ENCODE measurements at regions not wholly inside any gene's neighbourhood (a gene's known extent, or its start where the extent isn't known, plus 50 kb on each side); places are given as distances from the start of the nearest gene placed in this dataset.

DNA sequence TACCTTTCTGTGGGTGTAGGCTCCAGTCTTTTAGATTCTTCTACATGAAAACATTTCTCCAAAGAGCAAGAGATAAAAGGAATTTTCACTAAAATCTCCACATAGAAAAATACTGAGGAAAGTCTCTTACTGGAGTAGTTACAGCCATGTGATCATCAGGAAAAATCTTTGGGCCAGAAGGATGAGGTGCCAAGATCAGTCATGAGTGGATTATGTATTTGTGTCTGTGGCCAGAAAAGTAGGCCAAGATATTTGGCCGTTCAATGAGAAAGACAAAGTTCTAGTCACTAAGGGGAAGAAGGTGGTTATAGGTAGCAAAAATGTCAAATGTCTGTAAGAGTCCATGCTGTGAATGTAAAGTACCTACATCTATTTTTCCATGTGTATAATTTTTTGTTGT is 339.3 kb downstream of the NSUN3 start:
- H3K27ac Mint-ChIP-seq = no peak overlapping the region
- H3K36me3 Mint-ChIP-seq = no peaks in the 10 kb centered on the region
- peaks cover 5% of the 10 kb centered on the region; the same call in 1 of the 2 replicates for H3K4me1 Mint-ChIP-seq
- no peaks in the 10 kb centered on the region for H3K27me3 Mint-ChIP-seq (ENCODE audit: low read depth)
- ATAC-seq (no peak), DNase-seq (ENCODE audit: low spot score) (no peak)
- no peaks in the 10 kb centered on the region for H3K9me3 Mint-ChIP-seq
- TF ChIP-seq ZNF138 (CRISPR knock-in tag; conservative IDR thresholded peaks at IDR 0.05) = no peak
- no peak for TF ChIP-seq FOXJ3 (CRISPR knock-in tag; IDR thresholded peaks at IDR 0.05; ENCODE audit: borderline replicate concordance)
- TF ChIP-seq, protein P1, sequence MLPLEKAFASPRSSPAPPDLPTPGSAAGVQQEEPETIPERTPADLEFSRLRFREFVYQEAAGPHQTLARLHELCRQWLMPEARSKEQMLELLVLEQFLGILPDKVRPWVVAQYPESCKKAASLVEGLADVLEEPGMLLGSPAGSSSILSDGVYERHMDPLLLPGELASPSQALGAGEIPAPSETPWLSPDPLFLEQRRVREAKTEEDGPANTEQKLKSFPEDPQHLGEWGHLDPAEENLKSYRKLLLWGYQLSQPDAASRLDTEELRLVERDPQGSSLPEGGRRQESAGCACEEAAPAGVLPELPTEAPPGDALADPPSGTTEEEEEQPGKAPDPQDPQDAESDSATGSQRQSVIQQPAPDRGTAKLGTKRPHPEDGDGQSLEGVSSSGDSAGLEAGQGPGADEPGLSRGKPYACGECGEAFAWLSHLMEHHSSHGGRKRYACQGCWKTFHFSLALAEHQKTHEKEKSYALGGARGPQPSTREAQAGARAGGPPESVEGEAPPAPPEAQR (CRISPR knock-in tag; IDR thresholded peaks at IDR 0.05) = no peak
- ChIA-PET POLR2A (no interaction called here), CTCF (no interaction called here)
- H3K4me3 Mint-ChIP-seq = no peak overlapping the region

DNA sequence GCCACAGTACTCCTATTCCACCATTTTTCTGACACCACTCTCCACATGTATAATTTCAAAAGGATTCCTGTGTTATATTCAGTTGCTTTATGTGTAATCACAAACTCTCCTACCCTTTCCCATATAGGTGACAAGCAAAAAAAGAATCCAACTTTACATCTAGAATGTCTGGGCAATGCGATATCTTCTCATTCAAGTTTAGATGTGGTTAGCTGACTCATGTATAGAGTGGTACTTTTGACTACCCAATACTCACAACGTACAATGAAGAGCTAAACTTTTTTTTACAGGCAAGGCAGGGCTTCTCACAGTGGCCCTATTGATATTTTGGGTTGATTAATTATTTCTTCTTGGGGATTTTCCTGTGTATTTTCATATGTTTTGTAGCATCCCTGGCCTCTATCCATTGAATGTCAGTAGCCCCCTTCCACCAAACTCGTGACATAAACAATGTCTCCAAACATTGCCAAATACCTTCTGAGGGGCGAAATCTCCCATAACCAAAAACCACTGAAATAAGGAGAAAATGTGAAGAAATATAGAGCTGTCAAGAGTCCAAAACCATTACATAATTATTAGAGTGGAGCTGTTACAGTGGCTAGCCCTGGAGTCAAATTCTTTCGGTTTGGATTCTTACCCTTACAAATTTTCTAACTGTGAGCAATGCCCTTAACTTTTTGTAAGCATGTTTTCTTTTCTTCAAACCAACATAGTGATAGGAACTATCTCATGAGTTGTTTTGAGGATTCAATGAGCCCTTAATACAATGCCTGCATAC is 342.6 kb downstream of the NSUN3 start:
- no peak for TF ChIP-seq KAT7 (CRISPR knock-in tag; IDR thresholded peaks at IDR 0.05; ENCODE audit: borderline replicate concordance)
- TF ChIP-seq ZNF671 (CRISPR knock-in tag; IDR thresholded peaks at IDR 0.05) = no peak
- TF ChIP-seq, protein P2, sequence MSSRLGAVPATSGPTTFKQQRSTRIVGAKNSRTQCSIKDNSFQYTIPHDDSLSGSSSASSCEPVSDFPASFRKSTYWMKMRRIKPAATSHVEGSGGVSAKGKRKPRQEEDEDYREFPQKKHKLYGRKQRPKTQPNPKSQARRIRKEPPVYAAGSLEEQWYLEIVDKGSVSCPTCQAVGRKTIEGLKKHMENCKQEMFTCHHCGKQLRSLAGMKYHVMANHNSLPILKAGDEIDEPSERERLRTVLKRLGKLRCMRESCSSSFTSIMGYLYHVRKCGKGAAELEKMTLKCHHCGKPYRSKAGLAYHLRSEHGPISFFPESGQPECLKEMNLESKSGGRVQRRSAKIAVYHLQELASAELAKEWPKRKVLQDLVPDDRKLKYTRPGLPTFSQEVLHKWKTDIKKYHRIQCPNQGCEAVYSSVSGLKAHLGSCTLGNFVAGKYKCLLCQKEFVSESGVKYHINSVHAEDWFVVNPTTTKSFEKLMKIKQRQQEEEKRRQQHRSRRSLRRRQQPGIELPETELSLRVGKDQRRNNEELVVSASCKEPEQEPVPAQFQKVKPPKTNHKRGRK (CRISPR knock-in tag; IDR thresholded peaks at IDR 0.05; ENCODE audit: borderline replicate concordance) = no peak
- TF ChIP-seq TP53 (CRISPR knock-in tag; IDR thresholded peaks at IDR 0.05) = no peak
- TF ChIP-seq, protein P3, sequence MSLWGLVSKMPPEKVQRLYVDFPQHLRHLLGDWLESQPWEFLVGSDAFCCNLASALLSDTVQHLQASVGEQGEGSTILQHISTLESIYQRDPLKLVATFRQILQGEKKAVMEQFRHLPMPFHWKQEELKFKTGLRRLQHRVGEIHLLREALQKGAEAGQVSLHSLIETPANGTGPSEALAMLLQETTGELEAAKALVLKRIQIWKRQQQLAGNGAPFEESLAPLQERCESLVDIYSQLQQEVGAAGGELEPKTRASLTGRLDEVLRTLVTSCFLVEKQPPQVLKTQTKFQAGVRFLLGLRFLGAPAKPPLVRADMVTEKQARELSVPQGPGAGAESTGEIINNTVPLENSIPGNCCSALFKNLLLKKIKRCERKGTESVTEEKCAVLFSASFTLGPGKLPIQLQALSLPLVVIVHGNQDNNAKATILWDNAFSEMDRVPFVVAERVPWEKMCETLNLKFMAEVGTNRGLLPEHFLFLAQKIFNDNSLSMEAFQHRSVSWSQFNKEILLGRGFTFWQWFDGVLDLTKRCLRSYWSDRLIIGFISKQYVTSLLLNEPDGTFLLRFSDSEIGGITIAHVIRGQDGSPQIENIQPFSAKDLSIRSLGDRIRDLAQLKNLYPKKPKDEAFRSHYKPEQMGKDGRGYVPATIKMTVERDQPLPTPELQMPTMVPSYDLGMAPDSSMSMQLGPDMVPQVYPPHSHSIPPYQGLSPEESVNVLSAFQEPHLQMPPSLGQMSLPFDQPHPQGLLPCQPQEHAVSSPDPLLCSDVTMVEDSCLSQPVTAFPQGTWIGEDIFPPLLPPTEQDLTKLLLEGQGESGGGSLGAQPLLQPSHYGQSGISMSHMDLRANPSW (CRISPR knock-in tag; conservative IDR thresholded peaks at IDR 0.05; ENCODE audit: low read depth) = no peak
- no peak for TF ChIP-seq ELF4 (CRISPR knock-in tag; IDR thresholded peaks at IDR 0.05; ENCODE audit: low read depth)
- TF ChIP-seq RORB (CRISPR knock-in tag; IDR thresholded peaks at IDR 0.05) = no peak
- no peak for TF ChIP-seq ESRRA (CRISPR knock-in tag; IDR thresholded peaks at IDR 0.05; ENCODE audit: borderline replicate concordance)
- no peak for TF ChIP-seq ZNF317 (CRISPR knock-in tag; IDR thresholded peaks at IDR 0.05; ENCODE audit: borderline replicate concordance, low read depth)
- TF ChIP-seq, protein P4, sequence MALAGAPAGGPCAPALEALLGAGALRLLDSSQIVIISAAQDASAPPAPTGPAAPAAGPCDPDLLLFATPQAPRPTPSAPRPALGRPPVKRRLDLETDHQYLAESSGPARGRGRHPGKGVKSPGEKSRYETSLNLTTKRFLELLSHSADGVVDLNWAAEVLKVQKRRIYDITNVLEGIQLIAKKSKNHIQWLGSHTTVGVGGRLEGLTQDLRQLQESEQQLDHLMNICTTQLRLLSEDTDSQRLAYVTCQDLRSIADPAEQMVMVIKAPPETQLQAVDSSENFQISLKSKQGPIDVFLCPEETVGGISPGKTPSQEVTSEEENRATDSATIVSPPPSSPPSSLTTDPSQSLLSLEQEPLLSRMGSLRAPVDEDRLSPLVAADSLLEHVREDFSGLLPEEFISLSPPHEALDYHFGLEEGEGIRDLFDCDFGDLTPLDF (CRISPR knock-in tag; IDR thresholded peaks at IDR 0.05) = no peak
- TF ChIP-seq PRRX2 (CRISPR knock-in tag; IDR thresholded peaks at IDR 0.05) = no peak
- no peak for TF ChIP-seq SOX15 (CRISPR knock-in tag; IDR thresholded peaks at IDR 0.05)
- no peak overlapping the region for H3K4me3 Mint-ChIP-seq
- no peaks in the 10 kb centered on the region for H3K36me3 Mint-ChIP-seq
- POLR2A ChIA-PET = no interaction called here
- no peaks in the 10 kb centered on the region for H3K9me3 Mint-ChIP-seq
- DNase-seq (ENCODE audit: low spot score) (no peak), ATAC-seq (no peak)
- H3K27me3 Mint-ChIP-seq (ENCODE audit: low read depth) = no peaks in the 10 kb centered on the region
- CTCF ChIA-PET = no interaction called here
- peaks cover 6% of the 10 kb centered on the region; the same call in 1 of the 2 replicates for H3K4me1 Mint-ChIP-seq
- H3K27ac Mint-ChIP-seq = no peak overlapping the region

DNA sequence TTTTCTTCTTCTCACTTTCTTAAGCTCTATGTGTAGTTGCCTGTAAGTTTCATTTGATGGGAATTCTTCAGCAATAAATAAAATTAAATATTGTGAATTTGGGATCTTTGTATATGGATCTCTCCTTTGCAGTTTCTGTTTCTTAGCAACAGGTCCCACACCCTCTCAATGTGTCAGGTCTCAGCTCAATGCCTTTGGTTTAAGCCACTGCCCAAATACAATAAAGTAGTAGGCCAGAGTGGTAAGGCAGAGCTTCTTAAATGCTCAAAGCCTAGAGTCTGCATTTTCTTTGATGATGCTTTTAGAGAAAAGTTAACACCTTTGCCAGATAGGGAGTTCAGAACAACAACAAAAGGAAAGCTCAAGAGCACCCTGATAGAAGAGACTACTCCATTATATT is 343.7 kb downstream of the NSUN3 start:
- H3K4me1 Mint-ChIP-seq = peaks cover 8% of the 10 kb centered on the region; the same call in 1 of the 2 replicates
- CTCF ChIA-PET = no interaction called here
- H3K27ac Mint-ChIP-seq = no peak overlapping the region
- H3K4me3 Mint-ChIP-seq = no peak overlapping the region
- POLR2A ChIA-PET = no interaction called here
- ATAC-seq (no peak), DNase-seq (ENCODE audit: low spot score) (no peak)
- no peaks in the 10 kb centered on the region for H3K9me3 Mint-ChIP-seq
- no peaks in the 10 kb centered on the region for H3K27me3 Mint-ChIP-seq (ENCODE audit: low read depth)
- H3K36me3 Mint-ChIP-seq = no peaks in the 10 kb centered on the region
- no peak for TF ChIP-seq SOX15 (CRISPR knock-in tag; IDR thresholded peaks at IDR 0.05)
- TF ChIP-seq CREM (CRISPR knock-in tag; IDR thresholded peaks at IDR 0.05) = no peak
- TF ChIP-seq, protein P5, sequence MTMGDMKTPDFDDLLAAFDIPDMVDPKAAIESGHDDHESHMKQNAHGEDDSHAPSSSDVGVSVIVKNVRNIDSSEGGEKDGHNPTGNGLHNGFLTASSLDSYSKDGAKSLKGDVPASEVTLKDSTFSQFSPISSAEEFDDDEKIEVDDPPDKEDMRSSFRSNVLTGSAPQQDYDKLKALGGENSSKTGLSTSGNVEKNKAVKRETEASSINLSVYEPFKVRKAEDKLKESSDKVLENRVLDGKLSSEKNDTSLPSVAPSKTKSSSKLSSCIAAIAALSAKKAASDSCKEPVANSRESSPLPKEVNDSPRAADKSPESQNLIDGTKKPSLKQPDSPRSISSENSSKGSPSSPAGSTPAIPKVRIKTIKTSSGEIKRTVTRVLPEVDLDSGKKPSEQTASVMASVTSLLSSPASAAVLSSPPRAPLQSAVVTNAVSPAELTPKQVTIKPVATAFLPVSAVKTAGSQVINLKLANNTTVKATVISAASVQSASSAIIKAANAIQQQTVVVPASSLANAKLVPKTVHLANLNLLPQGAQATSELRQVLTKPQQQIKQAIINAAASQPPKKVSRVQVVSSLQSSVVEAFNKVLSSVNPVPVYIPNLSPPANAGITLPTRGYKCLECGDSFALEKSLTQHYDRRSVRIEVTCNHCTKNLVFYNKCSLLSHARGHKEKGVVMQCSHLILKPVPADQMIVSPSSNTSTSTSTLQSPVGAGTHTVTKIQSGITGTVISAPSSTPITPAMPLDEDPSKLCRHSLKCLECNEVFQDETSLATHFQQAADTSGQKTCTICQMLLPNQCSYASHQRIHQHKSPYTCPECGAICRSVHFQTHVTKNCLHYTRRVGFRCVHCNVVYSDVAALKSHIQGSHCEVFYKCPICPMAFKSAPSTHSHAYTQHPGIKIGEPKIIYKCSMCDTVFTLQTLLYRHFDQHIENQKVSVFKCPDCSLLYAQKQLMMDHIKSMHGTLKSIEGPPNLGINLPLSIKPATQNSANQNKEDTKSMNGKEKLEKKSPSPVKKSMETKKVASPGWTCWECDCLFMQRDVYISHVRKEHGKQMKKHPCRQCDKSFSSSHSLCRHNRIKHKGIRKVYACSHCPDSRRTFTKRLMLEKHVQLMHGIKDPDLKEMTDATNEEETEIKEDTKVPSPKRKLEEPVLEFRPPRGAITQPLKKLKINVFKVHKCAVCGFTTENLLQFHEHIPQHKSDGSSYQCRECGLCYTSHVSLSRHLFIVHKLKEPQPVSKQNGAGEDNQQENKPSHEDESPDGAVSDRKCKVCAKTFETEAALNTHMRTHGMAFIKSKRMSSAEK (CRISPR knock-in tag; IDR thresholded peaks at IDR 0.05; ENCODE audit: borderline replicate concordance) = no peak
- TF ChIP-seq SMAD3 (CRISPR knock-in tag; IDR thresholded peaks at IDR 0.05; ENCODE audit: borderline replicate concordance) = no peak
- no peak for TF ChIP-seq TCF7 (CRISPR knock-in tag; IDR thresholded peaks at IDR 0.05; ENCODE audit: low read depth)

Measured in WTC11 (cell line).